ENCODE measurements at regions not wholly inside any gene's neighbourhood (a gene's known extent, or its start where the extent isn't known, plus 50 kb on each side); places are given as distances from the start of the nearest gene placed in this dataset.

GRCh38 chr18:1435487-1435886 is 530.8 kb downstream of the ADCYAP1 start:
- POLR2A ChIA-PET, result no interaction called here
- BruUV-seq (replicated peaks), result no TSS peak
- peaks cover 11% of the 10 kb centered on the region for H3K27me3 ChIP-seq (ENCODE audit: insufficient read depth, low read length)

More at GRCh38 chr18:1435487-1435886, 530.8 kb downstream of the ADCYAP1 start:
- RAD21 ChIA-PET (ENCODE audit: low non-redundant PET in 1 of 2, low total read pairs in 2 of 2, uncharacterized antibody in 2 of 2, unreplicated experiment in 2 of 2), result no interaction called here
- no peak for ATAC-seq
- Histone ChIP-seq H2AFZ (ENCODE audit: low read depth, low read length, poor library complexity, severe bottlenecking) (no peak overlapping the region), H3K9me2 (ENCODE audit: insufficient read depth) (no peaks in the 10 kb centered on the region), H4K20me1 (ENCODE audit: insufficient read depth) (no peaks in the 10 kb centered on the region), H3K4me3 (replicated peaks in 1 of 2; ENCODE audit: low read depth in 1 of 2, low read length in 2 of 2) (no peak overlapping the region), H3K9me3 (ENCODE audit: control insufficient read depth in 1 of 2, insufficient read depth in 1 of 2, low read depth in 1 of 2, low read length in 2 of 2) (no peaks in the 10 kb centered on the region), H3K27ac (ENCODE audit: low read depth, low read length) (no peak overlapping the region), H3K36me3 (ENCODE audit: control insufficient read depth in 1 of 2, insufficient read depth in 2 of 2, low read length in 2 of 2) (no peaks in the 10 kb centered on the region), H3K4me1 (ENCODE audit: control insufficient read depth in 1 of 2, insufficient read depth in 2 of 2, low read length in 2 of 2) (no peaks in the 10 kb centered on the region), H3K4me2 (ENCODE audit: low read length) (no peak overlapping the region), H3K9ac (ENCODE audit: low read length) (no peak overlapping the region), H3K79me2 (ENCODE audit: insufficient read depth, low read length) (no peaks in the 10 kb centered on the region)
- CTCF ChIA-PET, result no interaction called here
- no peak for DNase-seq (ENCODE audit: low read depth, low spot score)
- intact Hi-C loops (cut with micrococcal nuclease), result no loop called here
- TF ChIP-seq REST (IDR thresholded peaks at IDR 0.05; ENCODE audit: low read depth) (no peak), POLR2A (IDR thresholded peaks at IDR 0.05; ENCODE audit: borderline replicate concordance, extremely low read depth, insufficient read depth, insufficient read length) (no peak), ZBTB33 (IDR thresholded peaks at IDR 0.05; ENCODE audit: extremely low read depth, insufficient replicate concordance, low read length) (no peak), CTCF (IDR thresholded peaks at IDR 0.05 in 2 of 3, conservative IDR thresholded peaks at IDR 0.05 in 1 of 3; ENCODE audit: borderline replicate concordance in 1 of 3, insufficient read depth in 1 of 3, low read depth in 2 of 3, low read length in 2 of 3) (no peak), MAX (IDR thresholded peaks at IDR 0.05) (no peak), JUND (IDR thresholded peaks at IDR 0.05) (no peak), SRF (IDR thresholded peaks at IDR 0.05; ENCODE audit: low read depth) (no peak), YY1 (IDR thresholded peaks at IDR 0.05; ENCODE audit: extremely low read depth, insufficient replicate concordance, low read depth, low read length) (no peak), ZNF274 (IDR thresholded peaks at IDR 0.05; ENCODE audit: low read depth, low read length) (no peak), ZFX (IDR thresholded peaks at IDR 0.05) (no peak), ELF1 (IDR thresholded peaks at IDR 0.05; ENCODE audit: borderline replicate concordance, low read depth) (no peak), EZH2phosphoT487 (IDR thresholded peaks at IDR 0.05; ENCODE audit: borderline replicate concordance) (no peak), ATF3 (IDR thresholded peaks at IDR 0.05) (no peak), TCF7L2 (IDR thresholded peaks at IDR 0.05; ENCODE audit: borderline replicate concordance, extremely low read depth, insufficient read depth, insufficient read length) (no peak), EGR1 (IDR thresholded peaks at IDR 0.05; ENCODE audit: low read depth) (no peak), CEBPB (IDR thresholded peaks at IDR 0.05; ENCODE audit: low read depth) (no peak), SIN3A (IDR thresholded peaks at IDR 0.05; ENCODE audit: low read depth) (no peak), CBX3 (IDR thresholded peaks at IDR 0.05; ENCODE audit: low read depth) (no peak), SP1 (IDR thresholded peaks at IDR 0.05; ENCODE audit: low read depth) (no peak)
